ENCODE measurements at regions not wholly inside any gene's neighbourhood (a gene's known extent, or its start where the extent isn't known, plus 50 kb on each side); places are given as distances from the start of the nearest gene placed in this dataset.

DNA sequence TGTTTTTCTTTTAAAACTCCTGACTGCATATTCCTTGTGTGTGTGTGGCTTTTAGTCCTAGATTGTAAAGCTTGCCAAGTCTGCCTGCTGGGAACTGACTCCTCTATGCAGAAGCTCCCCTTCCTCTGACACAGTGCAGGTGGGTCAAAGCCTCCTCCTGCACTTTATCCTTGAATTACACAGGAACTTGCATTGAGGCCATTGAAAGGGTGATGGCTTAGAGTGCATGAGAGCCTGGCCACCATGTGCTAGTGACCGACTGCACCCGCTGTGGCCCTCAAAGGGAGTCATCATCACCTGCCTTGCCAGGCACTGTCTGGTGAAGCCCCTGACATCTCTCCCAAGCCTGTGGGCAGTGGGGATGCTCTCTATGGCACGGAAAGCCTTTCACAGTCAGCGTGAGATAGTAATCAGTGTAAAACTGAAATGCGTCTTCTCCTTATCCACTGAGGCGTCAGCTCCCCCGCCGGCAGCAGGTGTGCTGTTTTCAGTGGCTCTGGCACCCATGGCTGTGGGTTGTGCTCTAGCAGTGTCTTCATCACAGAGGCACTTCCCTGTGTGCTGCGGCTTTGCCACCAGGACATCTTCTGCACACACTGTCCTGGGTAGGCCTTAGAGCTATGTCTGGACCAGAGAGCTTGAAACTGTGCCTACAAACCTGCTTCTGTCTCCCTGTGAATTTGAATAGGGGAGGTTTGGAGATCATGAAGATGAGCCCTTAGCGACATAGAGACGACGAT is 87.9 kb downstream of the THBS2 start:
- Histone ChIP-seq H3K4me1 (ENCODE audit: control insufficient read depth, insufficient read depth, low read length) (no peaks in the 10 kb centered on the region), H3K27me3 (ENCODE audit: control insufficient read depth, insufficient read depth, low read length) (no peaks in the 10 kb centered on the region), H3K27ac (ENCODE audit: low read length) (no peak overlapping the region), H3K4me3 (ENCODE audit: low read length) (no peak overlapping the region), H3K9me3 (ENCODE audit: control insufficient read depth, low read depth, low read length) (no peaks in the 10 kb centered on the region), H3K36me3 (ENCODE audit: control insufficient read depth, insufficient read depth, low read length) (no peaks in the 10 kb centered on the region)
- WGBS (ENCODE audit: insufficient coverage, low lambda C conversion rate): no CpG with 5 or more reads among the region's 12 CpGs
- DNase-seq: no peak

DNA sequence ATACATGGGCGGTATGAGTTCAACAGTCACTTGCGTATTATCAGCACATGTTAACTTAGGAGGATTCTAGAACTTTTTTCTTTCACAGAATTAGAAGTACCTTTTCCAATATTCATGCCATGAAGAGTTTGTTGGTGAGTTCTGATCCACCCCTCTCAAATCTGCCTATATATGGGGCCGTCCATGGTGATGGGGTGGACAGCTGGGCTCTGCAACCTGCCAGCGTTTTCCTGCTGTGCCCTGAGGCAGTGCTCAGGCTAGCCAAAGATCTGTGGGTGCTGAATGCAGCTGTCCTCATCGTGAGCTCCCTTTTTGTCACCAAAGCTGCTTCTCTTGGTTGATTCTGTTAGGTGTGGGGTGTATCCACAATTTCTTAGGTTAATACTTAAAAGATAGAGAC is 88.7 kb downstream of the THBS2 start:
- 100% methylated on average over 3 of the region's 5 CpGs for WGBS (ENCODE audit: insufficient coverage, low lambda C conversion rate)
- no peaks in the 10 kb centered on the region for H3K36me3 ChIP-seq (ENCODE audit: control insufficient read depth, insufficient read depth, low read length)
- H3K9me3 ChIP-seq (ENCODE audit: control insufficient read depth, low read depth, low read length): no peaks in the 10 kb centered on the region
- no peak overlapping the region for H3K27ac ChIP-seq (ENCODE audit: low read length)
- DNase-seq: no peak
- H3K27me3 ChIP-seq (ENCODE audit: control insufficient read depth, insufficient read depth, low read length): no peaks in the 10 kb centered on the region
- H3K4me3 ChIP-seq (ENCODE audit: low read length): no peak overlapping the region
- no peaks in the 10 kb centered on the region for H3K4me1 ChIP-seq (ENCODE audit: control insufficient read depth, insufficient read depth, low read length)

DNA sequence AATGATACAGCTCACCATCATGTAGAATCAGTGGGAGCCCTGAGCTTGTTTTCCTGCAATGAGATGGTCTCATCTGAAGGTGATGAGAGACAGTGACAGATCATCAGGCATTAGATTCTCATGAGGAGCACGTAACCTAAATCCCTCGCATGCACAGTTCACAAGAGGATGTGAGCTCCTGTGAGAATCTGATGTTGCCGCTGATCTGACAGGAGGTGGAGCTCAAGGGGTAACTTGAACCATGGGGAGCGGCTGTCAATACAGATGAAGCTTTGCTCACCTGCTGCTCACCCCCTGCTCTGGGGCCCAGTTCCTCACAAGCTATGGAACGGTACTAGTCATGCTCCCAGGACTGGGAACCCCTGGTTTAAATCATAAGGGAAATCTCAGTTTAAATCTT is 89.2 kb downstream of the THBS2 start:
- Histone ChIP-seq H3K4me3 (ENCODE audit: low read length) (no peak overlapping the region), H3K9me3 (ENCODE audit: control insufficient read depth, low read depth, low read length) (no peaks in the 10 kb centered on the region), H3K36me3 (ENCODE audit: control insufficient read depth, insufficient read depth, low read length) (no peaks in the 10 kb centered on the region), H3K27ac (ENCODE audit: low read length) (no peak overlapping the region), H3K4me1 (ENCODE audit: control insufficient read depth, insufficient read depth, low read length) (no peaks in the 10 kb centered on the region), H3K27me3 (ENCODE audit: control insufficient read depth, insufficient read depth, low read length) (no peaks in the 10 kb centered on the region)
- DNase-seq: no peak
- WGBS (ENCODE audit: insufficient coverage, low lambda C conversion rate): no CpG with 5 or more reads among the region's 5 CpGs

GRCh38 chr6:169163411-169163901 is 90.2 kb downstream of the THBS2 start:
- no peaks in the 10 kb centered on the region for H3K36me3 ChIP-seq (ENCODE audit: control insufficient read depth, insufficient read depth, low read length)
- no peak overlapping the region for H3K4me3 ChIP-seq (ENCODE audit: low read length)
- no peak overlapping the region for H3K27ac ChIP-seq (ENCODE audit: low read length)
- no peaks in the 10 kb centered on the region for H3K27me3 ChIP-seq (ENCODE audit: control insufficient read depth, insufficient read depth, low read length)
- WGBS (ENCODE audit: insufficient coverage, low lambda C conversion rate): no CpG with 5 or more reads among the region's 4 CpGs
- H3K9me3 ChIP-seq (ENCODE audit: control insufficient read depth, low read depth, low read length): no peaks in the 10 kb centered on the region
- no peak for DNase-seq
- no peaks in the 10 kb centered on the region for H3K4me1 ChIP-seq (ENCODE audit: control insufficient read depth, insufficient read depth, low read length)

- WGBS (ENCODE audit: insufficient coverage, low lambda C conversion rate): 88% methylated on average over 1 of the region's 12 CpGs
- no peaks in the 10 kb centered on the region for H3K4me1 ChIP-seq (ENCODE audit: control insufficient read depth, insufficient read depth, low read length)
- no peaks in the 10 kb centered on the region for H3K27me3 ChIP-seq (ENCODE audit: control insufficient read depth, insufficient read depth, low read length)
- no peak overlapping the region for H3K27ac ChIP-seq (ENCODE audit: low read length)
- DNase-seq: no peak
- no peaks in the 10 kb centered on the region for H3K36me3 ChIP-seq (ENCODE audit: control insufficient read depth, insufficient read depth, low read length)
- no peaks in the 10 kb centered on the region for H3K9me3 ChIP-seq (ENCODE audit: control insufficient read depth, low read depth, low read length)
- no peak overlapping the region for H3K4me3 ChIP-seq (ENCODE audit: low read length)
Measured at GRCh38 chr6:169162752-169163407, 90.8 kb downstream of the THBS2 start.

- 96% methylated on average over 7 of the region's 23 CpGs for WGBS (ENCODE audit: insufficient coverage, low lambda C conversion rate)
- Histone ChIP-seq H3K27me3 (ENCODE audit: control insufficient read depth, insufficient read depth, low read length) (no peaks in the 10 kb centered on the region), H3K4me3 (ENCODE audit: low read length) (no peak overlapping the region), H3K27ac (ENCODE audit: low read length) (no peak overlapping the region), H3K4me1 (ENCODE audit: control insufficient read depth, insufficient read depth, low read length) (no peaks in the 10 kb centered on the region), H3K36me3 (ENCODE audit: control insufficient read depth, insufficient read depth, low read length) (no peaks in the 10 kb centered on the region), H3K9me3 (ENCODE audit: control insufficient read depth, low read depth, low read length) (no peaks in the 10 kb centered on the region)
- DNase-seq: no peak
Measured at GRCh38 chr6:169162249-169162648, 91.4 kb downstream of the THBS2 start.

- no peaks in the 10 kb centered on the region for H3K36me3 ChIP-seq (ENCODE audit: control insufficient read depth, insufficient read depth, low read length)
- H3K9me3 ChIP-seq (ENCODE audit: control insufficient read depth, low read depth, low read length): no peaks in the 10 kb centered on the region
- no peak overlapping the region for H3K4me3 ChIP-seq (ENCODE audit: low read length)
- H3K4me1 ChIP-seq (ENCODE audit: control insufficient read depth, insufficient read depth, low read length): no peaks in the 10 kb centered on the region
- H3K27ac ChIP-seq (ENCODE audit: low read length): no peak overlapping the region
- DNase-seq: no peak
- WGBS (ENCODE audit: insufficient coverage, low lambda C conversion rate): no CpG with 5 or more reads among the region's 13 CpGs
- H3K27me3 ChIP-seq (ENCODE audit: control insufficient read depth, insufficient read depth, low read length): no peaks in the 10 kb centered on the region
Measured at GRCh38 chr6:169161572-169162167, 92.0 kb downstream of the THBS2 start.

DNA sequence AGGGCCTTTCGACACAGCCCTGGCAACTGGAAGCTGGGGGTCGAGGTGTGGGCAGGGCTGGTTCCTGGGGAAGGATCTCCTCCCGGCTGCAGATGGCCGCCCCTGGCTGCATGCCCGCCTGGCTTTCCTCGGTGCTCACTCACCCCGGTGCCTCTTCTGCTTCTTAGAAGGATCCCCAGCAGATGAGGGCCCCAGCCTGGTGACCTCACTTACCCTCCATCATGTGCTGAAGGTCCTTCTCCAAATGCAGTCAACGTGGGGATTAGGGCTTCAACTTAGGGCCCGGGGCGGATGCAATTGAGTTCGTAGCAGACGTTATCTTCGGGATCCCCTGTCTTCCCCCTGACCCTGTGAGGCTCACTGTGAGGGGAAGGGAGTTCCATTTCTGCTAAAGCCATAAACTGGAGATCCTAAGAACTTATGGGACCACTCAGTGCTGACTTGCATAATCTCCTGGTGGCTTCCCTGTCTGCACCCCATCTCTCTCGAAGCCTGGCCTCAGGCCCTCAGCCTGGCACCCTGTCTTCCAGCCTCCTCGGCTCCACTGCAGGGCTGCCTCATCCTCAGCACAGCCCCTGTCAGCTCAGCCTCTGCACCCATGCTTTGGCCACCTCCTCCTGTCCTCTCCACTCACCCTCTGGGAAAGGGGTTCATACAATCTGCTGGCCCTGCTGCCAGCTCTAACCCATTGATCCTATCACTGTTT is 92.6 kb downstream of the THBS2 start:
- H3K9me3 ChIP-seq (ENCODE audit: control insufficient read depth, low read depth, low read length): no peaks in the 10 kb centered on the region
- no peaks in the 10 kb centered on the region for H3K27me3 ChIP-seq (ENCODE audit: control insufficient read depth, insufficient read depth, low read length)
- WGBS (ENCODE audit: insufficient coverage, low lambda C conversion rate): no CpG with 5 or more reads among the region's 15 CpGs
- no peak overlapping the region for H3K4me3 ChIP-seq (ENCODE audit: low read length)
- no peaks in the 10 kb centered on the region for H3K36me3 ChIP-seq (ENCODE audit: control insufficient read depth, insufficient read depth, low read length)
- no peak overlapping the region for H3K27ac ChIP-seq (ENCODE audit: low read length)
- no peaks in the 10 kb centered on the region for H3K4me1 ChIP-seq (ENCODE audit: control insufficient read depth, insufficient read depth, low read length)
- DNase-seq: no peak

DNA sequence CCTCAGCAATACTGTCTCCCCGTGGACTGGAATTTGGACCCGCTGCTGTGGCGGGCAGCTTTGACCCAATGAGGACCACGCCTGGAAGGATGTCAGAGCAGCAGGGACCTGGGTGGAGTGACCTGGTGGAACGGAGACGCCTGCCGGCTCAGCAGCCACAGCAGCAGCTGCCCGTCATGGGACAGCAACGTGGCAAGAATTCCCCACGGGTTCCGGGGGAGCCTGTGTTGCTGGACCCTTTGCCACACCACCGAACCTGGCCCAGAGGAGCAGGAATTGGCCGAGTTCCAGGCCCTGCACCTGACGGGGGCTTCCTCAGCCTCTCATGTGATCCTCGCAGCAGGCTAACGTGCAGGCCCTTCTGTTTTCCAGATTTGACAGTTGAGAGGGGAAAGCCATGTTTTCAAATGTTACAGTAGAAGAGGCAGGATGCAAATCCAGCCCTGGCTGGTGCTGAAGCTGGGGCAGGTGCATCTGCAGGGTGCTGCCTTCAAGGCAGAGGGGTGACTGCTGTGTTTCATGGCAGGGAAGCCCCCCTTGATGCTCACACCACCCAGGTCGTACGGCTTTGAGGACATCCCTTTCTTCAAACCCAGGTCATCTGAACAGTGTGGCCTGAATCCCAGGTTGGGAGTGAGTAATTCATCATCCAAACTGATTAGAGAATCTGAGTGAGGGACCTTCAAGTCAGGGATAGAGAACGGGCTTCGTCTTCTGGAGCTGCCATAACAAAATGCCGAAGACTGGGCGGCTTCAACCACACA is 93.4 kb downstream of the THBS2 start:
- no peak overlapping the region for H3K4me3 ChIP-seq (ENCODE audit: low read length)
- no peaks in the 10 kb centered on the region for H3K4me1 ChIP-seq (ENCODE audit: control insufficient read depth, insufficient read depth, low read length)
- H3K9me3 ChIP-seq (ENCODE audit: control insufficient read depth, low read depth, low read length): no peaks in the 10 kb centered on the region
- no peaks in the 10 kb centered on the region for H3K36me3 ChIP-seq (ENCODE audit: control insufficient read depth, insufficient read depth, low read length)
- H3K27me3 ChIP-seq (ENCODE audit: control insufficient read depth, insufficient read depth, low read length): no peaks in the 10 kb centered on the region
- no peak for DNase-seq
- H3K27ac ChIP-seq (ENCODE audit: low read length): no peak overlapping the region
- WGBS (ENCODE audit: insufficient coverage, low lambda C conversion rate): 100% methylated on average over 2 of the region's 22 CpGs

DNA sequence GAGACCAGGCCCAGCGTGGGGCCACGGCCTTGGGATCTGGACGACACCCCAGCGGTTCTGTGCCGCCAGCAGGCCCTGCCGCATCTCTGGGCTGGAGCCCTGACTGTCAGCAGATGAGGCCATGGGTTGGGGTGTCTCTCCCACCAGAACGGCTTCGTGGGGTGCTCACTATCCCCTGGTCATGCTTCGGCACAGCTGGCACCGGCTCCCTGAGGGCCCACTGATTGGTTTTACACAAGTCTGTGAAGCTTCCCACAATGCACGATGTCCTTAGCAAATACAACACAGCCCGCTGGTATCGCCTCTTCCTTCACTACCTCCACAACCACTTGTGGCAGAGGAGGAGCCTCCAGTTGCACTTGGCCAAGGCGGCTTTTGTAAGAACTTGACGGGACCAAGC is 94.3 kb downstream of the THBS2 start:
- DNase-seq: no peak
- Histone ChIP-seq H3K36me3 (ENCODE audit: control insufficient read depth, insufficient read depth, low read length) (no peaks in the 10 kb centered on the region), H3K27ac (ENCODE audit: low read length) (no peak overlapping the region), H3K4me1 (ENCODE audit: control insufficient read depth, insufficient read depth, low read length) (no peaks in the 10 kb centered on the region), H3K27me3 (ENCODE audit: control insufficient read depth, insufficient read depth, low read length) (no peaks in the 10 kb centered on the region), H3K4me3 (ENCODE audit: low read length) (no peak overlapping the region), H3K9me3 (ENCODE audit: control insufficient read depth, low read depth, low read length) (no peaks in the 10 kb centered on the region)
- WGBS (ENCODE audit: insufficient coverage, low lambda C conversion rate): no CpG with 5 or more reads among the region's 15 CpGs
